ENCODE measurements at regions not wholly inside any gene's neighbourhood (a gene's known extent, or its start where the extent isn't known, plus 50 kb on each side); places are given as distances from the start of the nearest gene placed in this dataset.
"Not testable (repeated sequence)": the region's sequence is repeated elsewhere in the genome, so short reads cannot be mapped to it uniquely, and the experiment has no call there.

DNA sequence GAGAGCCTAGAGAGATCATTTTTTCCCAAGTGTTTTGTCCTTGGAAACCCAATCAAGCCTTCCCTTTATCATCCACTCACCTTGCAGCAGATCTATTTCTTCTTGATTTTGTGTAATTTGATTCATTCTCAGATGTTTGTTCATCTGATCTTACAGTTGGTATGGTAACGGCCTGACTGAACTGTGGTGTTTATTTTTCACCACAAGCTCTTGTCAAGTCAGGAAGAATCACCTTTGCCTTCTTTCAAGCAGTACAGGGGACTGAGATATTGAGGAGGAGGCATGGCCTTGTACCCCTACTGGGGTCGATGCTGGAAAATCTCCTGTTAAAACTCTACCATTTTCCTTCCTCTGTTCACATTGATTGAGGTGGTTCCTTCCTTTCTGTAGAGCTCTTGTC, 361.4 kb upstream of the CFAP20DC start:
- DNase-seq (ENCODE audit: low read depth), result no peak

GRCh38 chr3:59408047-59408624, 358.3 kb upstream of the CFAP20DC start:
- DNase-seq (ENCODE audit: low read depth), result no peak

- no peak for DNase-seq (ENCODE audit: low read depth)
Observed at GRCh38 chr3:59407425-59407824, 357.6 kb upstream of the CFAP20DC start.

DNA sequence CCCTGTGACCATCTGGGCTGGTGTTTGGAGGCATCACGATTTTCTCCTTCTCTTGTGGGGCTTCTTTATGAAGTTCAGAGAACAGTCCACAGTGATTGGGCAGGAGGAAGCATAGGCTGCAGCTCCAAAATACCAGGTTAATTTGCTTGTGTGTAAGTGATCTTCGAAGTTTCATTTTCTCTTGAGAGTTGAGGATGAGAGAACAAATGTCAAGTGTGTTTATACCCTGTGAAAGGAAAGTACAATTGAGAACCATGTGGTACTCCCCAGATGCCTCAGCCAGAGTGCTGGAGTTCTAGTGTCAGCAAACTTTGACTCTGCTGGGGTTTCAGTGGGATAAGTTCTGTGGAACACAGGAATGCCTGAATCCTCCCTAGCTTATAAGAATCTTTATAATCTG, 357.1 kb upstream of the CFAP20DC start:
- no peak for DNase-seq (ENCODE audit: low read depth)

GRCh38 chr3:59404851-59405250, 355.0 kb upstream of the CFAP20DC start:
- no peak for DNase-seq (ENCODE audit: low read depth)

DNA sequence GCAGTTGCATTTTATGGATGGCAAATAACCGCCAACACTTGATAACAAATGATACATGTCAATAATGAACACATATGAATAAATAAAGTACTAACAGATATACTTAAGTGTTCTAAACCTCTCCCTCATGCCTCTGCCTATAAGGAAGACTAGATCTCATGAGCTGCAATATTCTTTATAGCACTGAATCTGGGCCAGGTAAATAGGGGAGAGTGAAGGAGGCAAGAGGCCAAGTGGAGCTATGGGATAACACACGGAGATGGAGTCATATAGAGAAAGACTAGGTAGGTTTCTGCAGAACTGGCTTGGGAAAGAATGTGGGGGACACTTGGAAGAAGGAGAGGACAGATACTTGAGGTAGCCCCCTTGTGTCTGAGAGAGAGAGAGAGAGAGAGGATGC, 354.2 kb upstream of the CFAP20DC start:
- no peak for DNase-seq (ENCODE audit: low read depth)

DNA sequence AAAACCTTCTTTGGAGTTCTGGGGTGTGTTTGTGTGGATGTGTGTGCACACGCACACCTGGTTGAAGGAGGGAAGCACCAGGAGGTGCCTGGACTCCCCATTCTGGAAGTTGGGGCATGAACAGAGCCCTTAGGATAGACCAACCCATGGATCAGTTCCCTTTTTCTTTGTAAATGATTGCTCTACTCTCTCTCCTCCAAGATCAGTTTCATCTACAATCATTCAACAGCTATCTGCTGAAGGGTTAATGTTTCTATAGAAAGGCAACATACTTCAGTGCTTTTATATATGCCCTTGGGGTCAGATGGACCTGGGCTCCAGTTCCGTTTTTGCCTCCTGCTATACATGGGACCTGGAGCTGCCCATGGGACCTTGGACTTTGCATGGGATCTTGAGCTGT, 352.1 kb upstream of the CFAP20DC start:
- no peak for DNase-seq (ENCODE audit: low read depth)

DNA sequence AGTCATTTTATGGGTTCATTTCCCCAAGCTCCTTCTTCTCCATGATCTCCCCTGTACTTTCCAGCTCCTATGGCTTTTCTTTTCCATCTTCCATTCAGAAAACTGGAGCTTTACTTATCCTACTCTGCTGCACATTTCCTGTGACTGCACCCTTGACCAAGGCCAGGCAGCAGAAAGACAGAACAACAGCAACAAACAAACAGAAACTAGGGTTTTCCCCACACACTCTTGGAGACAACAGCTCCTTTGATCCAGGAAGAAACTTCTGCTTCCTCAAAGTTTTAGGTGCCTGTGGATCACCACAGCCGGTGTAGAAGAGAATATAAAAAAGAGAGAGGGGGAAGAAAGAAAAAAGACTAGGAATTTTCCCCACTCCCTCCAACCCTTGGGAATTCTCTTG, 342.3 kb upstream of the CFAP20DC start:
- DNase-seq (ENCODE audit: low read depth), result no peak

DNA sequence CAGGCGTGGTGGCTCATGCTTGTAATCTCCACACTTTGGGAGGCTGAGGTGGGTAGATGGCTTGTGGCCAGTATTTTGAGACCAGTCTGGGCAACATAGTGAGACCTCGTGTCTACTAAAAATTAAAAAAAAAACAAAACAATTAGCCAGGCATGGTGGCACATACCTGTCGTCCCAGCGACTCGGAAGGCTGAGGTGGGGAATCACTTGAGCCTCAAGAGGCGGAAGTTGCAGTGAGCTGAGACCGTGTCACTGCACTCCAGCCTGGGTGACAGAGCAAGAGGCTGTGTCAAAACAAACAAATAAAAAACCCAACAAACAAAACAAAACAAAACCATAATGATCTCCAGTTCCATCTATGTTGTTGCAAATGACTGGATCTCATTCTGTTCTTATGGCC, 341.3 kb upstream of the CFAP20DC start:
- no peak for DNase-seq (ENCODE audit: low read depth)

DNA sequence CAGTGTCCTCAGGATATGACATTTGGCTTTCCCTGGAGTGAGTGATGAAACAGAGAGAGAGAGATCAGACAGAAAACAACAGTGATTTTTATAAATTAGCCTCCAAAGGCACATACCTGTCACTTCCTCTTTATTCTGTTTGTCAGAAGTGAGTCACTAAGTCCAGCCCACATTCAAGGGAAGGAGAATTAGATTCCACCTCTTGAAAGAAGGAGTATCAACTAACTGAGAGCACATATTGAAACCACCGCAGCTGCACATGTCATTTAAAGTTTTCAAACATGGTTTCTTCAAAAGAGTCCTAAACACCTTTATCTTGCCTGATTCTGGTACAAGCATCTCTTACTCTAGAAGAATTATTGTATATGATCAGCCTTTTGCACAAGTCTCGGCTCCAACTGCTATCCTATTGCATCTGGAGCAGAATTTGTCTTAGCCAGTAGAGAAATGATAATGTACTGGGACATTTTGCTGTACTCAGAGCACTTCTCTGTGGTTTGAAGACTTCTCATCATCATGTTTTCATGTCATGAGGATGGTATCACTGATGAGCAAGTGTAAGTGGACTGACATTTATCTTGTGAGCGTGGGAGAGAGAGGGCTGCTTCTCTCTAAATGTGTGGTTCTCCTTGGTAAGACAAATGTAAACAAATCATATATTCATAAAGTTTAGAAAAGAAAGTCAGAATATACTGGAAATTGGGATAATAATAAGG, 338.9 kb upstream of the CFAP20DC start:
- DNase-seq (ENCODE audit: low read depth), result no peak

GRCh38 chr3:59386165-59386564, 336.3 kb upstream of the CFAP20DC start:
- no peak for DNase-seq (ENCODE audit: low read depth)

- DNase-seq (ENCODE audit: low read depth), result no peak
Observed at GRCh38 chr3:59385547-59385946, 335.7 kb upstream of the CFAP20DC start.

DNA sequence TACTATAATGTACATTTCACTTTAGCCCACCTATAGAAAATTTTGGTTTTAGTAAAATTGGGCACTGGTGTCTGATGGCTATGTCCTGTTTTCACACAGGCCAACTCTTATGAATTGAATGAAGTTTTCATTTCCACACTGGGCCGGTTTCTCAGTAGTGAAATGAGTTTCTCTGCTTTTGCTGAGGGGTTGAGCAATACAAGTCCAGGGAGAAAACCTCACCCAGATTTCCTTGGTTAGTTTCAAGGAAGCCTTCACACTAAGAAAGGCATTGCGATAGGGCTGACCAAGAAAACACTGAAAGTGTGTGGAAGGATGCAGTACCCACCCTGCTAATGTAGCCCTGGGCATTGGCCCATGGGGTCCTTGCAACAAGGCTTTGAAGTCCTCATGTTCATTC, 331.5 kb upstream of the CFAP20DC start:
- DNase-seq (ENCODE audit: low read depth), result no peak

DNA sequence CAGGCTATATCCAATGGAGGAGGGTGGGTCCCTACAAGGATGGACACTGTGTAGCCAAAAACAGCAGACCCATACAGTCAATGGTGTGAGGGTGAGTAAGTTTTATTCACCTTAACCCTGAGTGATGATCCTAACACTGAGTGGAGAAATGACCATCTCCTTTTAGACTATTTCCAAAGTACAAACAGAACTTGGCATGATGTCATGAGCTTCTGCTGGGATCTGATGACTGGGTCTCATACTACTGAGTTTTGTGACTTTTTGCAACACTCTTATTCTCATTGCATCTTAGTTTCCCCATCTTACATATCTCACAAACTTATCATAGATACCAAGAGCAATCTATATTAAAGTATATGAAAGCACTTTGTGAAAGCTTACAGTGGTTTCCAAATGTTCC, 330.3 kb upstream of the CFAP20DC start:
- DNase-seq (ENCODE audit: low read depth), result no peak

GRCh38 chr3:59374818-59375211, 325.0 kb upstream of the CFAP20DC start:
- DNase-seq (ENCODE audit: low read depth), result no peak

DNA sequence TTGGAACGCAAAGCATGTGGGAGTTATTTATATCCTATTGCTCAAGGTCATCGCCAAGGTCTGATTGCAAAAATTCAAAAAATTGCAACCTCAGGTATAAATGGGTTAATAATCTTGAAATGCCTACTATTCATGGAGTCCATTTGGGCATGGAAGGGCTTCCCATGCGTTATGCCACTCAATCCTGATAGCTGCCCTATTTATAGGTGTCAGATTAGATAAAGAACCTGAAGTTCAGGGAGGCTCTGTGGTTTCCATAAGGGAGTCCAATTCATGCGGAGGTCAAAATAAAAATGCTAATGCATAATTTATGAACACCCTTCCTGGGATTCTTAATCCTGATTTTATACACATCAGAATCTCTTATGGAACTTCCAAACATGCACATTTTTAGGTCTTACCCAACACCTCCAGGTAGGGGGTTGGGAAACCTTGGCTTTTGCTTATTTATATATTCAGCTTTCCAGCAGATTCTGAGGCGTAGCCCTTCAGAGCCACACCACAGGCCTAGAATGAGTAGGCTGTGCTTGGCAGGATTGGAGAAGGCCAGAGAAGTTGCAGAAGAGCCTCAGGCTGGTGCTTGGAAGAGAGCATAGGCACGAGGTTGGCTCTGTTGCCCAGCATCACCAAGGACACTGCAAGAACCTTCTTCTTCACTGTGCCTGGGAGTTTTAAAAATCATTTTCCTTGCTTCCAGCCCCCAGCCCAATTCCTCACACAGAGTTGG, 324.4 kb upstream of the CFAP20DC start:
- DNase-seq (ENCODE audit: low read depth), result no peak

DNA sequence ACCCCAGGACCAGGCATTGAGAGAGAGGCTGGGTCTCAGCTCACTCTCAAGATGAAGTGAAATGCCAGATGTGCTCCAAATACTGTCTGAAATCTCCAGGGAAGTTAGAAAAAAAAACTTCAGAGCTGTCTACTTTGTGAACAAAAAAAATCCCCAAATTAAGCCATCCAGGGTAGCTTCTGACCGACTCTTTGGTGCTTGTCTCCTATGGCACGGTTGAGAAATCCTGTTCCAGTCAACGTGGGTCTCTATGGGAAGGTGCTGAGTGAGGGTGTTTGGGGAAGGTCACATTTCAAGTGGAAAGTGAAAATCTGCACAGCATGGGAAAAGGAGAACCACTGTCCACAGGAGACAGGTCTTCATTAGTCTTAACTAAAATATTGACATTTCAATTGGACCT, 322.5 kb upstream of the CFAP20DC start:
- no peak for DNase-seq (ENCODE audit: low read depth)

DNA sequence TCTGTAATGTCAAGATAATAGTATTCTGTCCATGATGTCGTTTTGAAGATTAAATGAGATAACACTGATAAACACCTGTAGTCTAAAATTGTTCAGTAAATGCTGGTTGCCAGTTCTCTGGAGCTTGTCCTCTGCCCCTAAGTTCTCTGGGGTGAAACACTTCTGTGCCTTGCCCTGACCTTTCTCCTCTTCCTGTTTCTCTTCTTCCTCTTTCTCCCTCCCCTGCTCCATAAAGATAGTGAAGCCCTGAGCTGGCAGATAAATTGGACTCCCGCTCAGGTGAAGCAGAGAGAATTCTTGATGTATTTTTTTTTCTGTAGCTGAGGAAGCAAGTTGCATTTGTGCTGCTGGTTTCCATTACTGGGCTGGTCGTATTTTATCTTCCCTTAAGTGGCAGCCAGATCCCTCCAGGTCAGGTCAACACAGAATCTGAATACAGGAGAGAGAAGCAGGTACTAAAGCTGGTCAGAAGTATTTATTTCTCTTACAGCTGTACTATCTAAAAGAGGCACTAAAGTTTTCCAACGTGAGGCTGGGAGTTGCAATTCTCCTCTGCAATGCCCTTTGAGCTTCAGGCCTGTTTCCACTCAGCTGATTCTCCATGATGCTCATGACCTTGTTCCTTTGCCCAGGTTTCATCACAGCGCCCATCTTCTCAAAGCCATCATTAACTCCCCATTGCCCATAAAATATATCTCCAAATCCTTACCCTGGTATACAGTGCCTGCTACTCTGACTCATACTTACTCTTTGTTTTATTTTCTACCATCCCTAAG, 319.3 kb upstream of the CFAP20DC start:
- no peak for DNase-seq (ENCODE audit: low read depth)

DNA sequence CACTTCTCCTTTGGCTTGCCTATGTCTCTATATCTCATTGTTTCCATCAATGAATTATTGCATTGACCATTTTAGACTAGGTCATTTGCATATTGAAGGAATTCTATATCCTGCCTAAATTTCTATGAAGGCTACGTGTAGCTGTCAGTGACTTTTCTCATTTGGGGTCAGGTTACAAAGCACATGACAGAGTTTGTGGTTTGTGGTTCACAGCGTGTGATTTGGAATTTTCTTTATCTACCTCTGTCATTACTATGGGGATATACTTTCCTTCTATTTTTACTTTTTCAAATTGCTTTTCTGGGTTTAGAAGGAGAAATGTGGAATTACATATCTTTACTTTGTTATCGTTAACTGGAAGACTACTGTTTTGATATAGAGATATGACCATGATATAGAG, 317.3 kb upstream of the CFAP20DC start:
- no peak for DNase-seq (ENCODE audit: low read depth)

DNA sequence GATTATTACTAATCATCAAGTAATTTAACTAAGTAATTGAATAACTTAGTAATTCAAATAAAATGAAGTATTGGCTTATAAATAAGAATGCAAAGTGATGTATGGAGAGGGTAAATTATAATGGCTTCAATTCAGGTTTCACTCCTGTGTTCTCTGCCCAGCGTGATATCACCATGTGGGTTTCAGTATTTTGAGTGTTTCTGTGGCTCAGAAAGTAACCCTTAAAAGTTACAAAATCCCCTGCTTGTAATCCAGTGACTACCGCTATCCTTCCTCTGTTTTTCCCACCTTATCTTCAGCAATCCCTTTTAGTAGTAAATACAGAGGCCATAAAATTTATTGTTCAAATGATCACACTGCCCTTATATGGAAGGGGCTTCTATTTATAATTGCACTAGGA, 316.4 kb upstream of the CFAP20DC start:
- DNase-seq (ENCODE audit: low read depth), result no peak

- no peak for DNase-seq (ENCODE audit: low read depth)
Observed at GRCh38 chr3:59364496-59364895, 314.7 kb upstream of the CFAP20DC start.

DNA sequence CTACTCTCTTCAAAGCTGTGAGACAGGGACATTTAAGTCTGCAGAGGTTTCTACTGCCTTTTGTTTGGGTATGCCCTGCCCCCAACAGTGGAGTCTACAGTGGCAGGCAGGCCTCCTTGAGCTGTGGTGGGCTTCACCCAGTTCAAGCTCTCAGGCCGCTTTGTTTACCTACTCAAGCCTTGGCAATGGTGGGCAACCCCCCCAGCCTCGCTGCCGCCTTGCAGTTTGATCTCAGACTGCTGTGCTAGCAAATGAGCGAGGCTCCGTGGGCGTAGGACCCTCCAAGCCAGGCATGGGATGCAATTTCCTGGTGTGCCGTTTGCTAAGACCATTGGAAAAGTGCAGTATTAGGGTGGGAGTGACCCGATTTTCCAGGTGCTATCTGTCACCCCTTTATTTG, 310.5 kb upstream of the CFAP20DC start:
- not testable (repeated sequence) for DNase-seq (ENCODE audit: low read depth)

DNA sequence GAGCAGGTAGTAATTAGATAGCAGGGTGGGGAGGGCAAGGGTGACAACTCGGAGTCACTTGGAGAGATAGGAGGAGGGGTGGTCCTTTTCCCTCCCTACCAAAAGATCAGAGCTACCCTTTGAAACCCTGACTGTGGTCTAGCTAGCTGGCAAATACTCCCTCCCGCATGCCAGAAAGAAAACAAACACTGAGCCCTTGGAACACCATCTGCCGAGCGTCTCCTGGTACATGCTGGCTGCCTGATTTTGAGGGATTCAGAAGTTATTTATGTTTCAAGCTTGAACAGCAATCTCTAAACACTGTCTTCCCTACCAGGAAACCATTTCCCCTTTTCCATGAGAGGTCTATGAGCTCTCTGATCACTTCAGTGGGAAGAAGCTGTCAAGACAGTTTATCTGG, 291.6 kb upstream of the CFAP20DC start:
- no peak for DNase-seq (ENCODE audit: low read depth)
